Eye (tissue), 1 donor: ENCODE measurements at regions not wholly inside any gene's neighbourhood (a gene's known extent, or its start where the extent isn't known, plus 50 kb on each side); places are given as distances from the start of the nearest gene placed in this dataset.

Source experiments
- DNase-seq: peaks from one replicate; pipeline ENCODE4 v3.0.0-alpha.2; 2015

DNA sequence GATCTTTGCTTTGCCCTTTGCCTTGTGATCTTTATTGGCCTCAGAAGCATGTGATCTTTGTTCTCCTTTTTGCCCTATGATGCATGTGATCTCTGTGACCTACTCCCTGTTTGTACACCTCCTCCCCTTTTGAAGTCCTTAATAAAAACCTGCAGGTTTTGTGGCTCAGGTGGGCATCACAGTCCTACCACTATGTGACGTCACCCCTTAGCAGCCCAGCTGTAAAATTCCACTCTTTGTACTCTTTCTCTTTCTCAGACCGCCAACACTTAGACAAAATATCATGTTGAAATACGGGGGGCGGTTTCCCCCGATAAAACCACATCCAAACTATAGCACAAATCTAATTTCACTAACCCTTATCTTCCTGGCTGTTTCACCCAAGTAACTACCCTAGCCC is 76.7 kb upstream of the RAPGEF4 start:
- no peak for DNase-seq

DNA sequence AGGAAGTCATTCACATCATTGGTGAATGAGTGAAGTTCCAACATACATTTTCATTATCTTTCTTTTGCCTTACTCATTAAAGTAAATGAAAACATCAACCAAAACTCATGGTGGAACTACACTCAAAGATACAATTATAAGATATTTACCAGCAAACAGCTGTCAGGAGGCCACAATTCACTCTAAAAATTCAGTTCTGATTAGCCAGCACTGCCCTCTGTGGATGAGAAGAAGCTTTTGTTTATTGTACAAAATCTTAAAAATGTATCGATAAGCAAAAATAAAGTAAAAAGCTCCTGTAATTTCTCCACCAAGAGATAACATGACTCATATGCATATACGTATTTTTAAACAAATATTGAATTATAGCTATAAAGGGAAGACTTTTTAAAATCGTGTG is 73.5 kb upstream of the RAPGEF4 start:
- DNase-seq, result no peak

DNA sequence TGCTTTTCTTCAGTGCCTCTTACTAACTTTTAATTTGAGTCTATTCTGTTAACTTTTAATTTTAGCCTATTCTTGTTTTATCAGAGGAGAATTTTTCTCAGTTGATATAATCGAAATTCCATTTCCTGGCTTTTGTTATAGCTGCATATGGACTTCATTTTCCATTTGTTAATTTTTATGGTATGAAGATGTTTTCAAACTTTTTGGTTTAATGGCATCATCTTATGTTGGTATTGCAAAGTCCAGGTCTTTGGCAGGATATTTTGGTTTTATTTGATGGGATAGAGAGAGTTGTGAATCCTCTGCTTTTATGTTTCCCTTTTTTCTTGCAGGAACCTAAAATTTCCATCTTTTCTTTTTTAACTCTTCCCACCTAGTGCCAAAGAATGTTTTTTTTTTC is 70.9 kb upstream of the RAPGEF4 start:
- DNase-seq, result no peak

DNA sequence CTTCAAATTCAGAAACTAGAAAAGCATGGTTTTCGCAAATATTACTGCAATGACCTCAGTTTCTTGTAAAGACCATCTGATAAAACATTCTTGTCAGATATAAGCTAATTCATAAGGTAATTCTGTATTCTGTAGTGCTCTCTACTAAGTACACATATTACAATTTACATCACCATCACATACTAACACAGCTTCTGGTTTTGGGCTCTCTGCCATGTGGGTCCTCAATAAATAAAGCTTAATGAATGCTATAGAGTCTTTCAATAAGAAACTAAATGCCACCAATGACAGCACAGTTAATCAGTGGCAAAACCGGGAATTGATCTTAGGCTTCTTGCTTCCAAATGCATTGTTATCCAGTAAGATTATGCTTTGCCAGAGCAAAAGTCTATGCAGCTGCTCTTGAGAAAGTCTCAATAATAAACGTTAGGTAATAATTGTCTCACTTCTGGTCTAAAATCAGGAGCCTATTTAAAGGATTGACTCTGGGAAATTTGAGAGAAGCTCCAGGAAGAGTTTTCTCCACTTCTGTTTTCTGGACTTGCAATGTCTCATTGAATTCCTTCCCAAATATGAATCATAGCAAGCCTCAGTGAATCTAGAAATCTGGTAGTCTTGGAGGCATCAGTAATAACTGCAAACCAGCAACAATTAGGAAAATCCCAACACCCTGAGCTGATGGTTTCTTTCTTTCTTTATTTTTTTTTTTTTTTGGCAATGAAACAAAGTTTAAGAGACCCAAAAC is 67.9 kb upstream of the RAPGEF4 start:
- DNase-seq, result no peak

DNA sequence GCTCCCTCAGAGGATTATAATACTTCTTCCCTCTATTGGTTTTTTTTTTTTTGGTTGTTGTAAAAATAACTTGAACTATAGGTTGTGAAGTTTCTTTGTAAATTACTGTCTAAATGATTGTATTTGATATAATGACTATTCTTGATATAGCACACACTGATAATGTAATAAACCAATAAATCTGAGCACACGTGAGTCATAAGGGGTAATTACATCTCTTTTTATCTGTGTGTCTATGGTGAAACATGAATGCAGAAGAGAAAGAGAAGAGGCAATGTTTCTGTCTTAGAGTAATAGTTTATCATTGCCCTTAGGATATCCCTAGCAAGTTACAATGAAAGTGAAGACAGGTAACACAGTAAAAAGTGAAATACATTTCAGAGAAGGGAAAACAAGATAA is 64.1 kb upstream of the RAPGEF4 start:
- no peak for DNase-seq

DNA sequence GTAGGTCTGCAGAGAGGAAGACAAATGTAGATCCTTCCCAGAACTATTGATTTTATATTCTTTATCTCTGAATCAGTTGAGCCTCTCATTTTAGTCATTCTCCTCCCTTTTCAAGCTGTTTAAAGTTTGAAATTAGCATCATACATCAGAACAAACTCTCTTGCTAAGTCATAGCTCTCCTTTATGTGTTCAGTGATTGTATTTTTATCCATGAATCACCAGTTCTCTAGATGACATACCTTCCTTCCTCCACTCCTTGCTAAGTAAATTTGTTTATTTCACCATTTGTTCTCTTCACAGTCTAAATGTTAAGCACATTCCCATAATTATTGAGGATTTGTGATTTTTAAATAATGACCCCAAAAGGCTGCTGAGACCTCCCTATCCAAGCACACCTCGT is 63.5 kb upstream of the RAPGEF4 start:
- DNase-seq, result no peak

DNA sequence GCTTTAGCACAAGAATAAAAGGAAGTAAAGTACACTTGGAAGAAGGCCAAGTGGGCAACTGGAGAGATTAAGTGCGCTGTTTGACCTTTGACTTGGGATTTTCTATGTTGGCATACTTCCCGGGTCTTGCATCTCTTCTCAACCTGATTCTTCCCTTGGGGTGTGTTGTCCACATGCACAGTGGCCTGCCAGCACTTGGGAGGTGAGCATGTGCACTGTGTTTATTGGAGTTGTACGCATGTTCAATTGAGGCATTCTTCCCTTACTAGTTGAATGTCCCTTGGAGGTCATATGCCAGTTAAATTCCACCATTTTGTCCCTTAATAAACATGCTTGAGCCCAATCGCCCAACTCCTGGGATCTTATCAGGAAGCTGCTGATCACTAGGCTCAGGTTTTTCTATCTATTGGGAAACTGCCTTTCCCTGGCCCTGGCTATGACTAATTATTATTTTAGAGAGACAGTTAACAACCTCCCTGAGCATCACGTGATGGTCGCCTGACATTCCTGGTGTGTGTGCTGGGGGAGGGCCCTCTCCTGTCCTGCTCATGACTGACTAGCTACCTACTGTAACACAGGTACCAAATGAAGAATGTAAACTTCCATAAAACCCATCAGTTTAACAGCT is 62.5 kb upstream of the RAPGEF4 start:
- peak; percentile 12 for DNase-seq

DNA sequence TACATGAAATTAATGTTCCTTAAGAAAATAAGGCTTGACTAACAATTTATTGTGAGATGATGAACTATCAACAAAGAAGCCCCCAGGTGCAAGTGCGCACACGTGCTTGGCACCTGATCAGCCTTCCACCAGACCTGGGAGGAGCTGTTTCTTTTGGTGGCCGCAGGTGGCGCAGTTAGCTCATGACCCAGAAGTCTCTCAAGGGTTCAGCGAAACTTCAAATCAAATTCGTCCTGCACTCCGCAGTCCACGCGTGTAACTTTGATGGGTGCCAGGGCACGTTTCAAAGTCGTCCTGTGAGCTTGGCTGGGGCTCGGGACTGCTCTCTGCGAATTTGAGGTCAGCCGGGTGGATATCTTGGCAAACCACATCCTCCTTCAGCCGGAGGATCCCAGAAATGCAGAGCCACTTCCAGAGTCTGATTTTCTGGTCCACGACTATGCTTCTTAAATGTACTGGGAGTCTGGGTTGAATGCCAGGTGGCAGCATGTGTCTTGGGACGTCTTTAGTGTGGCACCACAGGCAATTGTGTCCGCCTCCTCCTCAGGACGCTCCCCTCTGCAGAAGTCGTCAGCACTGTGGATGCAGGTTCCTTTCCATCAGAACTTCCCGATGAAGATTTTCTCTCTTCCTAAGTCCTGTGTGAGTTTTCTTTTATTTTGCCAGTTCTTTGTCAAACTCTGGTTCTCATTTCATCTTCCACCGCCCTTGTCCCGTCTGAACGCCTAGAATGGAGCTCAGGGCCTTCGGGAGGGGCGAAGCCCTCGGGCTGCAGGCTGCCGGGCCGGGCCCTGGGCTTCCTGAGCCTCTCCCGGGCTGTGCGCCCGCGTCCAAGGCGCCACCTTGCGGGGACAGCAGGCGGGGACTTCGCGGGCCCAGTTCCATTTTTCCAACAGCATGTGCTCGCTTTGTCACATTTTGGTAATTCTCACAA is 61.3 kb upstream of the RAPGEF4 start:
- DNase-seq, result peak; percentile 21

DNA sequence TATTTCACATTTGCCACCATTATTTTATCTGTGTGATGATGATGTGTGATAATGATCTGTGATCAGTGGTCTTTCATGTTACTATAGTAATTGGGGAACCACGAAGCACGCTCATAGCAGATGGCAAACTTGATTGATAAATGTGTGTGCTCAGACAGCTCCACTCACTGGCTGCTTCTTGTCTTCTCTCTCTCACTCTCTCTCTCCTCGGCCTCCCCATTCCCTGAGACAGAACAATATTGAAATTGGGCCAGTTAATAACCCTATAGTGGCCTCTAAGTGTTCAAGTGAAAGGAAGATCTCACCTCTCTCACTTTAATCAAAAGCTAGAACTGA is 60.7 kb upstream of the RAPGEF4 start:
- no peak for DNase-seq

DNA sequence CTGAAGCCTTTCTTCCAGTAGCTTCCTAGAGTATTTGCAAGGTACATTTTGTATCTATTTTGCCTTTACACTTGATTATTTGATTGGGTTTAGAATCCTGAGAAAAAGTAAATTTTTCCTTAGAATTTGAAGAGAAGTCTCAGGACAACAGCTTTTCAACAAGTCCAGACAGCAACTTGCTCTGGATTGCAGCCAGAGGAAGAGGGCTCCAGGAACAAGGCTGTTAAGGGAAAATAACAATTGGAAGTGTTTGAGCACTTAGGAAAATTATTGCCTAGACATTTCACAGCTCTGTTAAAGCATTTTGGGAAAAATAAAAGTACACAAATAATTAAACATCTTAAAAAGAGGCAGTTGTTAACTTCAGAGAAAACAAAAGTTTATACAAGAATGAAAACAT is 58.3 kb upstream of the RAPGEF4 start:
- no peak for DNase-seq

DNA sequence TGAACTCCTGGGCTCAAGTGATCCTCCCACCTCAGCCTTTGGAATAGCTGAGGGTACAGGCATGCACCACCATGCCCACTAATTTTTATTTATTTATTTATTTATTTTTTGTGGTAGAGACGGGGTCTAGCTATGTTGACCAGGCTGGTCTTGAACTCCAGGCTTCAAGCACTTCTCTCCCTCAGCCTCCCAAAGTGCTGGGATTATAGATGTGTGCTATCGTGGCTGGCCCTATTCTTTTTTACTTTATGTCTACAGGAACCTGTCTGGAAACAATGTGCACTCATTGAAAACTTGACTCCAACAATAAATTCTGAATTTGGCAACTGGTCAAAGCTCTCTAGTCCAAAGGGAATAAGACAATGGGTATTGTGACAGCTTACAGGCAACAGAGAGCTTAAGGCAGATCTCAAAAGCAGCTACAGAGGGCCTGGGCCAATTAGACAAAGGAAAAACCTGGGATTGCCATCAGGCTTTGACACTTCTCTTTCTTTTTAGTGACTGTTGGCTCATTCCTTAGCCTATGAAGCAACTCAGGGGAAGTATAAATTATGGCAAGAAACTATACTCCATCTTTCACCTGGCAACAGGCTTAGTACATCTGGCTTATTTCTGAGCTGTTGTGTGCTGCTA is 55.1 kb upstream of the RAPGEF4 start:
- no peak for DNase-seq

DNA sequence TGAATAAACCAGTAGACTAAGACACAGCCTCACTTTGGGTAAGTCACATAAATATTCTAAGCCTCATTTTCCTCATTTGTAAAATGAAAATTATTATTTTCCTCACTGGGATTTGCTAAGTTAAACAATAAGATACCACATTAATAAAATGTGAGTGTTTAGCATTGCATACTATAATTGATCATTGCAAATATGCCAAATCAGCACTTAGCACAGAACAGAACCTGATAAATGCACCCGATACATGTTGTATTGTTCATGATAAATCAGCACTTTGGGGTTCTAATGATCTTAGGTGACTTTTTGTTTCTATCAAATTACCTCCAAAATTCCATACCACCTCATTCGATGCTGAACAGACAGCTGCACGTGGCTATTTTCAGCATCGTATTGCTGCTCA is 50.2 kb upstream of the RAPGEF4 start:
- DNase-seq, result no peak
